Stimulated activated CD4-positive, alpha-beta T cell treated with anti-CD3 and anti-CD28 coated beads, Interleukin-1b, Interleukin-23, amount 100 ng/mL, for 1 hour (primary cell): ENCODE measurements at regions not wholly inside any gene's neighbourhood (a gene's known extent, or its start where the extent isn't known, plus 50 kb on each side); places are given as distances from the start of the nearest gene placed in this dataset.
A peak's percentile ranks its signal among the peaks of the same experiment; 100 is the strongest.

Source experiments
- DNase-seq, 2 donors: peaks; one replicate each; pipeline ENCODE4 v3.0.0-alpha.2; 2020; ENCODE audit warnings: low read depth in 2 of 2

- no peak for DNase-seq
Observed at GRCh38 chr2:71936076-71937030, 211.3 kb downstream of the CYP26B1 start.

DNA sequence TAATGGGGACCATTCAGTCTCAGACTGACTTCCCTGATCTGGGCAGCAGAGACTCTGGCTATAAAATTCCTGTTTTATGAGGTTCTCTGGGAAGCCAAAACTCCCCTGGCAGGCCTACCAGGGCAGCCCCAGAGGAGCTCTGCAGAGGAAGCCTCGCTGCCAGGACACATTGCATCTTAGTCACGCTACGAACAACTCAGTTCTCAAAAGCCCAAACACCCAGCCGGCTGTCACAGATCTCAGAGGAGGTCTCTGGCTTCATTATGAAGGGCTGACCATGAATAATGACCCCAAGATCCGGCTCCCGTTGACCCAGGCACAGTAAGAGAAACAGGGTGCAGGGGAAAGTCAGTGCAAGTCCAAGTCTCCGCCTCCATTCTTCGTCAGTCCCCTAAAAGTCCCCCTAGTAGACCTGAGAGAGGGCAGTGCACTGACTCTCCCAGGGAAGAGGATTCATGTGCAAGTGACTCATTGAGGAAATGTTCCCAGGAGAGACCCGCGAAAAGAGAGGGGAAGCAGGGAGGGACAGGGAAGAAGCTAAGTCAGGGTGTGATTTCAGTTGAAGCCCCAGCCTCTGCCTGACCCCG lies 212.3 kb downstream of the CYP26B1 start:
- DNase-seq, result no peak

- no peak for DNase-seq
Observed at GRCh38 chr2:71934595-71935261, 212.9 kb downstream of the CYP26B1 start.

- no peak for DNase-seq
Observed at GRCh38 chr2:71934320-71934593, 213.4 kb downstream of the CYP26B1 start.

- DNase-seq, result no peak
Observed at GRCh38 chr2:71933467-71934319, 214.0 kb downstream of the CYP26B1 start.

DNA sequence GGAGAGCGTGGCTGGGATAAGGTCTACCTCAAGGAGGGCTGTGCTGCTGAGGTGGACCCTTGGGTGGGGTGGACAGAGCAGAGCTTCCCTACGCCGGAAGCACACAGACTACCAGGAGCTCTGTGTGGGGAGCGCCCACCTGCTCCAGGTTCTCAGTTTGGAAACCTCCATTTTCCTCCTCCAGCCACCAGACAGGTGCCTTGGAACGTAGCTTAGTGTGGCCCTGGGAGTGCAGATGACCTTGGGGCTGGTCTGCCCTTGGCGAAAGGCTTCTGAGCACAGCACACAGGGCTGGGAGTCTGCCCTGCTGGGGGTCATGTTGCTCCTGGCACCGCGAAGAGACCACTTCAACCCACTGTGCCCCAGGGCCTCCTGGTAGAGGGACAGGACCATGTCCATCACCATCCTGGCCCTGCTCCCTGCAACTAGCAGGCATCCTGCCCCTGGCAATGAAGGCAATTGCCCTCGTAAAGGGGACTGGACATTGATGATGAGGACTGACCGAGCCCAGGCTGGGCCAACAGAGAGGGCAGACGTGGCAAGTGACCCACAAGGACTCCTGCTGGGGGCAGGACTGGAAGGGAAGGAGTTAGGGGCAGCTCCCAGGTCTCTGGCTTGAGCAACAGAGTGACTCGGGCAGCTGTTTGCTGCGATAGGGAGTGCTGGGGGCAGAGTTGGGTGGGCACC lies 214.7 kb downstream of the CYP26B1 start:
- no peak for DNase-seq

- no peak for DNase-seq
Observed at GRCh38 chr2:71932037-71932779, 215.5 kb downstream of the CYP26B1 start.

GRCh38 chr2:71930049-71930681 lies 217.5 kb downstream of the CYP26B1 start:
- no peak for DNase-seq

DNA sequence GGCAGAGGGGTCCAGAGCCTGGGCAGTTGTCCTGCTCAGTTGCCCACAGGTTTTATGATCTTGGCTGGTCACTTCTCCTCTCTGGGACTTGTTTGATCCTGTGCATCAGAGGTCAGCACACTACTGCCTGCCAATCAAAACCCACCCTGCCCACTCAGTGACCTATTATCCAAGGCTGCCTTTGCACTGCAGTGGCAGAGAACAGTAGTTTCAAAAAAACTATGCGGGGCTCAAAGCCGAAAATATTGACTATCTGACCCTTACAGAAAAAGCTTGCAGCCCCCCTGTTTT lies 218.2 kb downstream of the CYP26B1 start:
- no peak for DNase-seq

GRCh38 chr2:71928734-71929481 lies 218.8 kb downstream of the CYP26B1 start:
- no peak for DNase-seq

DNA sequence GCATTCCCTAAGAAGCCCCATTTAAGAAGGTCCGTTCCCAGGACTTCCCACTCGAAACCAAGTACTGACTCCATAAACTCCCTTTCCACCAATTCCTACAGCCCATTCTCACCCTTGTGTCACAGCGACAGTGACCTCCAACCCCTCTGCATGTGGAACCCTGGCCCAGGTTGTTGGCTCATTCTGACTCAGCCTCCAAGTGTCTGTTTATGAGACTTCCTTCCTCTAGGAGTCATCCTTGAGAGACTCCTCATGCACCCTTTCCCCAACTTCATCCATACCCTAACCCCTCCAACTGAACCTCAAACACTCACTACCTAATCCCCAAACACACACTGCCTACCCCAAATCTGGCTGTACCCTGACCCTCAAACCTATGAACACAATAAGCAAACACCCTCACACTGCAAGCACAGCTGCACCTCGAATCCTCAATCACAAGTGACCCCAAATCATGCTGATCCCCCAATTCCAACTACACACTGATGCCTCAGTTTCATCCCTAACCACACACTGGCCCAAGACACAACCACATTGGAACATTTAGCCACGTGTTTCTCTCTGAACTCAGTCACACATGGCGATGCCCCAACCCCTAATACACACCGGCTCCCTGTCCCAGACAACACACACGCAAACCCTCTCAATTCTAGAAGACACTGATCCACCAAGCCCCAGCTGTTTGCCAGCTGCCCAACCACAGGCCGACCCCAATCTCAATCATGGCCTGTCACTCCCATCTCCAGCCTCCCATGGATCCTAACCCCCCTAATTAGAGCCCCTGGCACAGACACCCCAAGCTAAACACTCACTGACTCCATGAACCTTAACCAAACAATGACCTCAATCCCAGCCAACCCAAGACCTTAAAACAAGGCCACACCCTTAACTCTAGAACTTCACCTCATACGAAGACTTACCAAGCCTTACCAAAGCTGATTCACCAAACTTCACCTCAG lies 219.6 kb downstream of the CYP26B1 start:
- DNase-seq, result no peak

GRCh38 chr2:71926876-71927756 lies 220.5 kb downstream of the CYP26B1 start:
- no peak for DNase-seq

GRCh38 chr2:71926089-71926447 lies 221.6 kb downstream of the CYP26B1 start:
- no peak for DNase-seq

DNA sequence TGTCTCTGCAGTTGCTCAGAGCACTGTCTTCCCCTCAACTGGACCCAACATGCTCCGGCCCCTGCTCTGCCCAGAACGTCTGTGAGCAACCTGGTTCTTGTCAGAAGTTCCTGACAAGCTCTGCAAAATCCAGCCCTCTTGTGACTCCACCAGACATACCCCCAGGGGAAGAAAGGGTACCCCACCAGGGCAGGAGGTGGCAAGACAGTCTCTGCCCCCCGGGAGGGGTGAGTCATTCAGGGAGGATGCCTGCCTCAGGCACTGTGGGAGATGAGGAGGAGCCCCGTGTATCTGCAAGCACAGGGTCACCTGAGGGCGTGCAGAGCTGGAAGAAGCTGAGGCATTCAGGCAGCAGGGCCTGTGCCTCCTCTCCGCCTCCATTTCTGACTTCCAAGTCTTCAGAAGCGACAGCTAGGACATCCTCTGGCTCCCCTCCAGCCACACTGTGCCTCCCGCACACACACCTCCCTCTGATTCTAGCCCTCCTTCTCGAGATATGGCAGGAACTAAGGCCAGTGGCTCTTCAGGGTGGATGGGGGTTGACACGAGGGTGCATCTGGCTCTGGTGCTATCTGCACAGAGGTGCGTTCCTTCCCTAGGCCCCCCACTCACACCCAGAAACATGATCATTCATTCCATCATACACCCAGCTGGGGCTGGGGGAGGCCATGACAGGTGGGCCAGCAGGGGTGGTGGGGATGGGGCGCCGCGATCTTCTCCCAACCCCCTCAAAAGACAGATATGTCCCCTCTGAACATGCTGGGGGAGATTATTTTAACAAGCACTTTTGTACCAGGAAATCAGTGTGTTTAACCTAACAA lies 222.2 kb downstream of the CYP26B1 start:
- no peak for DNase-seq

DNA sequence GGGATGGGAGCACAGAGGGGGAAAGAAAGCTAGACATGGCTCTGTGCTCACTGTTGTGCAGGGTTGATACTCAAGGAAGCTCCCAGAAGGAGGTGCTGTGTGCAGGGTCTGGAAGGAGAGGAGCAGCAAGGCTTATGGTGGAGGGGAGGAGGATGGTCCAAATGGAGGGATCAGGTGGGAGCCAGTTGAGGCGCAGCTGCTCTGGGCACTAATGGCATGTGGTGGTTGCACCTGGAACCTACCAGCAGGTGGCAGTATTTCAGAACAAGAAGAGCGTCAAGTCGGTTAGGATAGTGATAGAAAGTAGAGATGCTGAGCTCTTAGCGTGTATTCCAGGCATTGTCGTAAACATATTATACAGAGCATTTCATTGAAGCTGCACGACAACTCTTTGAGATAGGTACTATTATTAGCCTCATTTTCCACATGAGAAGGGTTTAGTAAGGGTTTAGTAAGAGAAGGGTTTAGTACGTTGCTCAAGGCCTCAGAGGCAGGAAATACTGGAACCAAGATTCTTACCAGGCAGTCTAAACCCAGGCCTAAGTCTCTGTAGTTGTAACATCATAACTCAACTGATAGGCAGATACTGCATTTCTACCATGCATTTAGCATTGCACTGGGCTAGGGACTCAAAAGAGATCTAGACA lies 223.7 kb downstream of the CYP26B1 start:
- DNase-seq, result peak; percentile 7 to 13

- DNase-seq, result no peak
Observed at GRCh38 chr2:71923143-71923525, 224.5 kb downstream of the CYP26B1 start.
